ENCODE measurements at regions not wholly inside any gene's neighbourhood (a gene's known extent, or its start where the extent isn't known, plus 50 kb on each side); places are given as distances from the start of the nearest gene placed in this dataset.

GRCh38 chr17:12590417-12590816, 75.3 kb upstream of the MYOCD start:
- WGBS, 2 donors (ENCODE audit: low coverage in 1 of 2), result 70 to 95% methylated on average over 5 to 10 of the region's 10 CpGs
- Histone ChIP-seq H3K9me3 (no peaks in the 10 kb centered on the region), H3K27me3 (no peaks in the 10 kb centered on the region), H3K4me1 (no peaks in the 10 kb centered on the region), H3K36me3 (no peaks in the 10 kb centered on the region), H3K4me3 (no peak overlapping the region), H3K27ac (no peak overlapping the region)
- intact Hi-C loops (cut with DNase I; ENCODE audit: low total_unique reads) (no loop called here), in situ Hi-C loops (cut with MboI; ENCODE audit: low pct_ligation_motif_present in 1 of 4, low pct_unique_long_range_greater_than_20kb in 1 of 4, low sequenced_read_pairs in 3 of 4) (no loop called here)
- no peak for DNase-seq
- TF ChIP-seq POLR2AphosphoS5 (IDR thresholded peaks at IDR 0.05) (no peak), POLR2A (IDR thresholded peaks at IDR 0.05) (no peak), EP300 (IDR thresholded peaks at IDR 0.05; ENCODE audit: low read depth) (no peak)
- TF ChIP-seq, protein P1, sequence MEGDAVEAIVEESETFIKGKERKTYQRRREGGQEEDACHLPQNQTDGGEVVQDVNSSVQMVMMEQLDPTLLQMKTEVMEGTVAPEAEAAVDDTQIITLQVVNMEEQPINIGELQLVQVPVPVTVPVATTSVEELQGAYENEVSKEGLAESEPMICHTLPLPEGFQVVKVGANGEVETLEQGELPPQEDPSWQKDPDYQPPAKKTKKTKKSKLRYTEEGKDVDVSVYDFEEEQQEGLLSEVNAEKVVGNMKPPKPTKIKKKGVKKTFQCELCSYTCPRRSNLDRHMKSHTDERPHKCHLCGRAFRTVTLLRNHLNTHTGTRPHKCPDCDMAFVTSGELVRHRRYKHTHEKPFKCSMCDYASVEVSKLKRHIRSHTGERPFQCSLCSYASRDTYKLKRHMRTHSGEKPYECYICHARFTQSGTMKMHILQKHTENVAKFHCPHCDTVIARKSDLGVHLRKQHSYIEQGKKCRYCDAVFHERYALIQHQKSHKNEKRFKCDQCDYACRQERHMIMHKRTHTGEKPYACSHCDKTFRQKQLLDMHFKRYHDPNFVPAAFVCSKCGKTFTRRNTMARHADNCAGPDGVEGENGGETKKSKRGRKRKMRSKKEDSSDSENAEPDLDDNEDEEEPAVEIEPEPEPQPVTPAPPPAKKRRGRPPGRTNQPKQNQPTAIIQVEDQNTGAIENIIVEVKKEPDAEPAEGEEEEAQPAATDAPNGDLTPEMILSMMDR (IDR thresholded peaks at IDR 0.05), result no peak

GRCh38 chr17:12591021-12591735, 74.5 kb upstream of the MYOCD start:
- Histone ChIP-seq H3K4me1 (no peaks in the 10 kb centered on the region), H3K27me3 (no peaks in the 10 kb centered on the region), H3K9me3 (no peaks in the 10 kb centered on the region), H3K27ac (no peak overlapping the region), H3K4me3 (no peak overlapping the region), H3K36me3 (no peaks in the 10 kb centered on the region)
- WGBS, 2 donors (ENCODE audit: low coverage in 1 of 2), result 73 to 88% methylated on average over 1 to 7 of the region's 7 CpGs
- intact Hi-C loops (cut with DNase I; ENCODE audit: low total_unique reads), result no loop called here
- DNase-seq, result no peak
- TF ChIP-seq, protein P1 (IDR thresholded peaks at IDR 0.05), result no peak
- TF ChIP-seq POLR2AphosphoS5 (IDR thresholded peaks at IDR 0.05) (no peak), POLR2A (IDR thresholded peaks at IDR 0.05) (no peak), EP300 (IDR thresholded peaks at IDR 0.05; ENCODE audit: low read depth) (no peak)
- in situ Hi-C loops (cut with MboI; ENCODE audit: low pct_ligation_motif_present in 1 of 4, low pct_unique_long_range_greater_than_20kb in 1 of 4, low sequenced_read_pairs in 3 of 4), result no loop called here

DNA sequence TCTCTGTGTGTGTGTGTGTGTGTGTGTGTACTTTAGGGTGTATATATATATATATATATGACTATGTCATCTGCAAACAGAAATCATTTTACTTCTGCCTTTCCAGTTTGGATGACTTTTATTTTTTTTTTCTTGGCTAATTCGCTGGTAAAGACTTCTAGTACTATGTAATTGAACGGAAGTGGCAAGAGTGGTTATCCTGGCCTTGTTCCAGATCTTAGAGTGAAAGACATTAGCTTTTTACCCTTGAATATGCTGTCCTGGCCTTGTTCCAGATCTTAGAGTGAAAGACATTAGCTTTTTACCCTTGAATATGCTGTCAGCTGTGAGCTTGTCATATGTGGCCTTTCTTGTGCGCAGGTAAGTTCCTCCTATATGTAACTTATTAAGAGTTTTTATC, 72.7 kb upstream of the MYOCD start:
- H3K9me3 ChIP-seq, result no peaks in the 10 kb centered on the region
- 63 to 84% methylated on average over 3 of the region's 3 CpGs for WGBS, 2 donors (ENCODE audit: low coverage in 1 of 2)
- DNase-seq, result no peak
- H3K4me1 ChIP-seq, result no peaks in the 10 kb centered on the region
- in situ Hi-C loops (cut with MboI; ENCODE audit: low pct_ligation_motif_present in 1 of 4, low pct_unique_long_range_greater_than_20kb in 1 of 4, low sequenced_read_pairs in 3 of 4), result no loop called here
- no peaks in the 10 kb centered on the region for H3K36me3 ChIP-seq
- TF ChIP-seq EP300 (IDR thresholded peaks at IDR 0.05; ENCODE audit: low read depth) (no peak), POLR2A (IDR thresholded peaks at IDR 0.05) (no peak), POLR2AphosphoS5 (IDR thresholded peaks at IDR 0.05) (no peak)
- TF ChIP-seq, protein P1 (IDR thresholded peaks at IDR 0.05), result no peak
- intact Hi-C loops (cut with DNase I; ENCODE audit: low total_unique reads), result no loop called here
- no peak overlapping the region for H3K4me3 ChIP-seq
- no peaks in the 10 kb centered on the region for H3K27me3 ChIP-seq
- H3K27ac ChIP-seq, result no peak overlapping the region

DNA sequence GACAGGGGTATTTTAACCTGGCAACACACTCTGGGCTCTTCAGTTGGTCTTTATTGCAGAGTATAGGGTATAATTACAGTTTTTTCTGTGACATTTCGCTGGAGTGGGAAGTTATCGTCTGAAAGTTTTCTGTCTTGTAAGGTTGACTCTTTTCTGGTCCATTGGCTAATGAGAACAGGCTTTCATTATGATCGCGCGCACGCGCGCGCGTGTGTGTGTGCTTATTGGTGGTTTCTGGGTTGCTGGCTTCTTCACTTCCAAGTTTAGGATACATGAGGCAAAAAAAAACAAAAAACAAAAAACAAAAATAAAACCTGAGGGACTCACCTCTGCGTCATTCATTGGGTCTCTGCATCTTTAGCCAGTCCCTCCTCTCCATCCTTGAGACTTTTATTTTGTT, 68.7 kb upstream of the MYOCD start:
- intact Hi-C loops (cut with DNase I; ENCODE audit: low total_unique reads), result no loop called here
- Histone ChIP-seq H3K36me3 (no peaks in the 10 kb centered on the region), H3K27ac (no peak overlapping the region), H3K4me1 (peaks cover 0 to 22% (median 8%) of the 10 kb centered on the region in 4 donors), H3K9me3 (no peaks in the 10 kb centered on the region), H3K4me3 (no peak overlapping the region), H3K27me3 (no peaks in the 10 kb centered on the region)
- no peak for TF ChIP-seq POLR2A (IDR thresholded peaks at IDR 0.05)
- no peak for TF ChIP-seq POLR2AphosphoS5 (IDR thresholded peaks at IDR 0.05)
- TF ChIP-seq, protein P1 (IDR thresholded peaks at IDR 0.05), result no peak
- no peak for TF ChIP-seq EP300 (IDR thresholded peaks at IDR 0.05; ENCODE audit: low read depth)
- in situ Hi-C loops (cut with MboI; ENCODE audit: low pct_ligation_motif_present in 1 of 4, low pct_unique_long_range_greater_than_20kb in 1 of 4, low sequenced_read_pairs in 3 of 4), result no loop called here
- no peak for DNase-seq
- WGBS, 2 donors (ENCODE audit: low coverage in 1 of 2), result 96 to 99% methylated on average over 10 to 11 of the region's 11 CpGs
